ENCODE measurements at regions not wholly inside any gene's neighbourhood (a gene's known extent, or its start where the extent isn't known, plus 50 kb on each side); places are given as distances from the start of the nearest gene placed in this dataset.

GRCh38 chr2:138831691-138832090, 51.5 kb upstream of the NXPH2 start:
- 77% methylated on average over 1 of the region's 1 CpG for WGBS
- Histone ChIP-seq H3K9me3 (ENCODE audit: control insufficient read depth in 4 of 4, low read length in 3 of 4) (no peaks in the 10 kb centered on the region), H3K9ac (ENCODE audit: low read depth in 1 of 2, low read length in 2 of 2) (no peak overlapping the region), H3K27me3 (ENCODE audit: control insufficient read depth in 4 of 4, insufficient read depth in 4 of 4, low read length in 3 of 4) (no peaks in the 10 kb centered on the region), H3K4me3 (ENCODE audit: low read depth in 1 of 3, low read length in 3 of 3) (no peak overlapping the region), H3K36me3 (ENCODE audit: control insufficient read depth in 4 of 4, insufficient read depth in 3 of 4, low read depth in 1 of 4, low read length in 3 of 4) (no peaks in the 10 kb centered on the region), H3K4me1 (ENCODE audit: control insufficient read depth in 4 of 4, insufficient read depth in 4 of 4, low read length in 3 of 4) (no peaks in the 10 kb centered on the region), H3K27ac (ENCODE audit: low read depth in 1 of 2, low read length in 2 of 2) (no peak overlapping the region)
- TF ChIP-seq EGR1 (IDR thresholded peaks at IDR 0.05; ENCODE audit: low read depth in 2 of 2) (no peak), TAF1 (conservative IDR thresholded peaks at IDR 0.05) (no peak), SP1 (IDR thresholded peaks at IDR 0.05) (no peak), RXRA (IDR thresholded peaks at IDR 0.05) (no peak), GABPA (IDR thresholded peaks at IDR 0.05 in 1 of 2, conservative IDR thresholded peaks at IDR 0.05 in 1 of 2) (no peak), MAX (IDR thresholded peaks at IDR 0.05) (no peak), ATF3 (IDR thresholded peaks at IDR 0.05) (no peak), FOXA2 (IDR thresholded peaks at IDR 0.05) (no peak), REST (IDR thresholded peaks at IDR 0.05) (no peak), ZBTB33 (IDR thresholded peaks at IDR 0.05) (no peak), JUND (IDR thresholded peaks at IDR 0.05) (no peak), FOXA1 (IDR thresholded peaks at IDR 0.05) (no peak), YY1 (IDR thresholded peaks at IDR 0.05) (no peak), HNF4G (IDR thresholded peaks at IDR 0.05) (no peak), CTCF (IDR thresholded peaks at IDR 0.05; ENCODE audit: low read depth, low read length, missing input control) (no peak)
- no peak for DNase-seq (ENCODE audit: low spot score)

GRCh38 chr2:138831154-138831553, 51.0 kb upstream of the NXPH2 start:
- no peak overlapping the region for H3K4me3 ChIP-seq (ENCODE audit: low read depth in 1 of 3, low read length in 3 of 3)
- H3K27ac ChIP-seq (ENCODE audit: low read depth in 1 of 2, low read length in 2 of 2) = no peak overlapping the region
- no peaks in the 10 kb centered on the region for H3K4me1 ChIP-seq (ENCODE audit: control insufficient read depth in 4 of 4, insufficient read depth in 4 of 4, low read length in 3 of 4)
- 66% methylated on average over 2 of the region's 2 CpGs for WGBS
- DNase-seq (ENCODE audit: low spot score) = no peak
- H3K9me3 ChIP-seq (ENCODE audit: control insufficient read depth in 4 of 4, low read length in 3 of 4) = no peaks in the 10 kb centered on the region
- H3K9ac ChIP-seq (ENCODE audit: low read depth in 1 of 2, low read length in 2 of 2) = no peak overlapping the region
- H3K27me3 ChIP-seq (ENCODE audit: control insufficient read depth in 4 of 4, insufficient read depth in 4 of 4, low read length in 3 of 4) = no peaks in the 10 kb centered on the region
- no peaks in the 10 kb centered on the region for H3K36me3 ChIP-seq (ENCODE audit: control insufficient read depth in 4 of 4, insufficient read depth in 3 of 4, low read depth in 1 of 4, low read length in 3 of 4)
- TF ChIP-seq NR2F2 (IDR thresholded peaks at IDR 0.05) (no peak), JUND (IDR thresholded peaks at IDR 0.05) (no peak), HNF4A (conservative IDR thresholded peaks at IDR 0.05) (no peak), GABPA (IDR thresholded peaks at IDR 0.05 in 1 of 2, conservative IDR thresholded peaks at IDR 0.05 in 1 of 2) (no peak), ZBTB33 (IDR thresholded peaks at IDR 0.05) (no peak), TAF1 (conservative IDR thresholded peaks at IDR 0.05) (no peak), CTCF (IDR thresholded peaks at IDR 0.05; ENCODE audit: low read depth, low read length, missing input control) (no peak), EGR1 (IDR thresholded peaks at IDR 0.05; ENCODE audit: low read depth in 2 of 2) (no peak)

All from liver (tissue), 8 donors.